ENCODE measurements at regions not wholly inside any gene's neighbourhood (a gene's known extent, or its start where the extent isn't known, plus 50 kb on each side); places are given as distances from the start of the nearest gene placed in this dataset.
"Not testable (repeated sequence)": the region's sequence is repeated elsewhere in the genome, so short reads cannot be mapped to it uniquely, and the experiment has no call there.

DNA sequence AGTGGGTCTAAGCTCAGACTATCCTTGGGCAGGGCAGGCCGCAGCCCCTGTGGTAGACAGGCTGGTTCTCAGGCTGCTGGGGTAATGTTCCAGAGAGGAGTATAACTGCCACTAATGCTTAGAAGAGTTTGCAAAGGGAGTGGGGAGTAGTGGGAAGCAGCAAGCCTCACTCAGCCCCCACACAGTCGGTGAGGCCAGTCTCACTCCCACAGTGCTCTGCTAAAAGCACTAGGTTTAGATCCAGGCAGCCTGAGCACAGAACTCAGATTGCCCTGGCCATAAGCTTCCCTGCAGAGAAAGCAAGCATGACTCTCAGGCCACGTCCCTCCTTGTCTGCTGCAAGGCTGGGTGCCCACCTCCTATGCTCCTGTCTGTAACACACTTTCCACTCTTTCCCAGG lies 69.4 kb upstream of the HCN1 start:
- ChIA-PET CTCF (interaction anchor here (0.7 kb wide), 2 partner anchors 9 to 15 kb away, joined by 3 to 4 read pairs; no protein-coding TSS in a partner anchor), POLR2A (no interaction called here)
- TF ChIP-seq, protein P1, sequence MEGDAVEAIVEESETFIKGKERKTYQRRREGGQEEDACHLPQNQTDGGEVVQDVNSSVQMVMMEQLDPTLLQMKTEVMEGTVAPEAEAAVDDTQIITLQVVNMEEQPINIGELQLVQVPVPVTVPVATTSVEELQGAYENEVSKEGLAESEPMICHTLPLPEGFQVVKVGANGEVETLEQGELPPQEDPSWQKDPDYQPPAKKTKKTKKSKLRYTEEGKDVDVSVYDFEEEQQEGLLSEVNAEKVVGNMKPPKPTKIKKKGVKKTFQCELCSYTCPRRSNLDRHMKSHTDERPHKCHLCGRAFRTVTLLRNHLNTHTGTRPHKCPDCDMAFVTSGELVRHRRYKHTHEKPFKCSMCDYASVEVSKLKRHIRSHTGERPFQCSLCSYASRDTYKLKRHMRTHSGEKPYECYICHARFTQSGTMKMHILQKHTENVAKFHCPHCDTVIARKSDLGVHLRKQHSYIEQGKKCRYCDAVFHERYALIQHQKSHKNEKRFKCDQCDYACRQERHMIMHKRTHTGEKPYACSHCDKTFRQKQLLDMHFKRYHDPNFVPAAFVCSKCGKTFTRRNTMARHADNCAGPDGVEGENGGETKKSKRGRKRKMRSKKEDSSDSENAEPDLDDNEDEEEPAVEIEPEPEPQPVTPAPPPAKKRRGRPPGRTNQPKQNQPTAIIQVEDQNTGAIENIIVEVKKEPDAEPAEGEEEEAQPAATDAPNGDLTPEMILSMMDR (IDR thresholded peaks at IDR 0.05; ENCODE audit: control extremely low read depth, extremely low read depth, low read depth, missing control alignments): no peak
- DNase-seq (ENCODE audit: extremely low spot score): no peak

DNA sequence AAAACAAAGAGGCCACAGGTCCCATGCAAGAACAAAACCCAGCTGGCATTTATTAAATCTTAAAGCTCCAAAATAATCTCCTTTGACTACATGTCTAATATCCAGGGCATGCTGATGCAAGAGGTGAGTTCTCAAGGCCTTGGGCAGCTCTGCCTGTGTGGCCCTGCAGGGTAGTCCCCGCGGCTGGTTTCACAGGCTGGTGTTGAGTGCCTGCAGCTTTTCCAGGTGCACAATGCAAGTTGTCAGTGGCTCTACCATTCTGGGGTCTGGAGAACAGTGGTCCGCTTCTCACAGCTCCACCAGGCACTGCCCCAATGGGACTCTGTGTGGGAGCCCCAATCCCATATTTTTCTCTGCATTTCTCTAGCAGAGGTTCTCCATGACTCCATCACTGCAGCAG lies 54.4 kb upstream of the HCN1 start:
- ChIA-PET POLR2A (no interaction called here), CTCF (interaction anchor here (1.2 kb wide), 2 partner anchors 15 to 23 kb away, joined by 3 to 4 read pairs; no protein-coding TSS in a partner anchor)
- DNase-seq (ENCODE audit: extremely low spot score): no peak
- TF ChIP-seq, protein P1 (IDR thresholded peaks at IDR 0.05; ENCODE audit: control extremely low read depth, extremely low read depth, low read depth, missing control alignments): no peak

DNA sequence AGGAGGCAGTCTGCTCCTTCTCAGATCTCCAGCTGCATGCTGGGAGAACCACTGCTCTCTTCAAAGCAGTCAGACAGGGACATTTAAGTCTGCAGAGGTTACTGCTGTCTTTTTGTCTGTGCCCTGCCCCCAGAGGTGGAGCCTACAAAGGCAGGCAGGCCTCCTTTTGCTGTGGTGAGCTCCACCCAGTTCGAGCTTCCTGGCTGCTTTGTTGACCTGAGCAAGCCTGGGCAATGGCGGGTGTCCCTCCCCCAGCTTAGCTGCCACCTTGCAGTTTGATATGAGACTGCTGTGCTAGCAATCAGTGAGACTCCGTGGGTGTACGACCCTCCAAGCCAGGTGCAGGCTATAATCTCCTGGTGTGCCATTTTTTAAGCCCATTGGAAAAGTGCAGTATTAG lies 52.3 kb upstream of the HCN1 start:
- CTCF ChIA-PET; POLR2A ChIA-PET; DNase-seq (ENCODE audit: extremely low spot score): not testable (repeated sequence)
